NB4 (cell line): ENCODE measurements at regions not wholly inside any gene's neighbourhood (a gene's known extent, or its start where the extent isn't known, plus 50 kb on each side); places are given as distances from the start of the nearest gene placed in this dataset.

ENCODE experiments used
- DNase-seq: peaks from one replicate; pipeline ENCODE4 v3.0.0; 2010; ENCODE audit warnings: low read depth
- H3K4me3 ChIP-seq: one replicate; pipeline ENCODE4 v1.5.1; 2011; ENCODE audit warnings: mild to moderate bottlenecking, low read depth, low read length, moderate library complexity
- CTCF ChIP-seq: IDR thresholded peaks from one replicate; pipeline ENCODE4 v1.5.1; 2012; ENCODE audit warnings: low read depth, low read length
- MAX ChIP-seq: IDR thresholded peaks from 2 replicates; pipeline ENCODE4 v1.6.1; 2011; ENCODE audit warnings: low read depth, low read length
- MYC ChIP-seq: IDR thresholded peaks from 2 replicates; pipeline ENCODE4 v1.6.1; 2011; ENCODE audit warnings: low read depth, low read length
- POLR2A ChIP-seq: IDR thresholded peaks from 2 replicates; pipeline ENCODE4 v1.6.1; 2011; ENCODE audit warnings: mild to moderate bottlenecking; ENCODE audit not compliant: insufficient read length; ENCODE audit errors: extremely low read depth

- DNase-seq, result no peak
- no peak for TF ChIP-seq CTCF
- no peak for TF ChIP-seq MYC
- TF ChIP-seq MAX, result no peak
- TF ChIP-seq POLR2A, result no peak
- no peak overlapping the region for H3K4me3 ChIP-seq
Observed at GRCh38 chr9:24258626-24259025, 287.1 kb downstream of the IZUMO3 start.

GRCh38 chr9:24257726-24258125 is 288.0 kb downstream of the IZUMO3 start:
- TF ChIP-seq MAX (no peak), MYC (no peak), POLR2A (no peak), CTCF (no peak)
- no peak overlapping the region for H3K4me3 ChIP-seq
- DNase-seq, result no peak

- H3K4me3 ChIP-seq, result no peak overlapping the region
- TF ChIP-seq MAX (no peak), MYC (no peak), CTCF (peak; percentile 25), POLR2A (no peak)
- peak; percentile 5 for DNase-seq
Observed at GRCh38 chr9:24245988-24246387, 299.7 kb downstream of the IZUMO3 start.

- no peak for DNase-seq
- H3K4me3 ChIP-seq, result no peak overlapping the region
- TF ChIP-seq MYC (no peak), POLR2A (no peak), CTCF (no peak), MAX (no peak)
Observed at GRCh38 chr9:24242576-24242975, 303.1 kb downstream of the IZUMO3 start.

GRCh38 chr9:24218656-24219055 is 327.0 kb downstream of the IZUMO3 start:
- no peak for TF ChIP-seq CTCF
- no peak for DNase-seq

GRCh38 chr9:24210641-24211040 is 335.1 kb downstream of the IZUMO3 start:
- no peak for DNase-seq
- no peak overlapping the region for H3K4me3 ChIP-seq
- TF ChIP-seq MYC (no peak), POLR2A (no peak), CTCF (no peak), MAX (no peak)

More at GRCh38 chr9:24218656-24219055, 327.0 kb downstream of the IZUMO3 start:
- no peak overlapping the region for H3K4me3 ChIP-seq
